C4-2B (cell line): ENCODE measurements at regions not wholly inside any gene's neighbourhood (a gene's known extent, or its start where the extent isn't known, plus 50 kb on each side); places are given as distances from the start of the nearest gene placed in this dataset.

Experiments
- ZFX ChIP-seq: fragments of 450-650 bp; IDR thresholded peaks from 2 replicates; pipeline ENCODE4 v1.6.1; 2017
- TF ChIP-seq, protein P1 (sequence below): fragments of 450-650 bp; conservative IDR thresholded peaks from 2 replicates; pipeline ENCODE4 v1.5.1; 2017; ENCODE audit warnings: mild to moderate bottlenecking

- TF ChIP-seq, protein P1, sequence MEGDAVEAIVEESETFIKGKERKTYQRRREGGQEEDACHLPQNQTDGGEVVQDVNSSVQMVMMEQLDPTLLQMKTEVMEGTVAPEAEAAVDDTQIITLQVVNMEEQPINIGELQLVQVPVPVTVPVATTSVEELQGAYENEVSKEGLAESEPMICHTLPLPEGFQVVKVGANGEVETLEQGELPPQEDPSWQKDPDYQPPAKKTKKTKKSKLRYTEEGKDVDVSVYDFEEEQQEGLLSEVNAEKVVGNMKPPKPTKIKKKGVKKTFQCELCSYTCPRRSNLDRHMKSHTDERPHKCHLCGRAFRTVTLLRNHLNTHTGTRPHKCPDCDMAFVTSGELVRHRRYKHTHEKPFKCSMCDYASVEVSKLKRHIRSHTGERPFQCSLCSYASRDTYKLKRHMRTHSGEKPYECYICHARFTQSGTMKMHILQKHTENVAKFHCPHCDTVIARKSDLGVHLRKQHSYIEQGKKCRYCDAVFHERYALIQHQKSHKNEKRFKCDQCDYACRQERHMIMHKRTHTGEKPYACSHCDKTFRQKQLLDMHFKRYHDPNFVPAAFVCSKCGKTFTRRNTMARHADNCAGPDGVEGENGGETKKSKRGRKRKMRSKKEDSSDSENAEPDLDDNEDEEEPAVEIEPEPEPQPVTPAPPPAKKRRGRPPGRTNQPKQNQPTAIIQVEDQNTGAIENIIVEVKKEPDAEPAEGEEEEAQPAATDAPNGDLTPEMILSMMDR: no peak
- TF ChIP-seq ZFX: no peak
These were observed 204.5 kb upstream of the PRDM1 start for GRCh38 chr6:105881608-105882007.
